Hematopoietic multipotent progenitor cell treated with erythropoietin and hydrocortisone succinate and interleukin-3 and kit ligand, for 17 days (in vitro differentiated cells): ENCODE measurements at regions not wholly inside any gene's neighbourhood (a gene's known extent, or its start where the extent isn't known, plus 50 kb on each side); places are given as distances from the start of the nearest gene placed in this dataset.
"Not testable (repeated sequence)": the region's sequence is repeated elsewhere in the genome, so short reads cannot be mapped to it uniquely, and the experiment has no call there.

Experiments
- DNase-seq: peaks from one replicate; pipeline ENCODE4 v3.0.0-alpha.2; 2015; ENCODE audit warnings: low spot score

- DNase-seq = no peak
These were observed 89.1 kb downstream of the RHOU start for GRCh38 chr1:228824366-228824765.

GRCh38 chr1:228825041-228825440 is 89.8 kb downstream of the RHOU start:
- DNase-seq = no peak

GRCh38 chr1:228825840-228826484 is 90.7 kb downstream of the RHOU start:
- no peak for DNase-seq

- no peak for DNase-seq
These were observed 91.7 kb downstream of the RHOU start for GRCh38 chr1:228827019-228827418.

- no peak for DNase-seq
These were observed 92.9 kb downstream of the RHOU start for GRCh38 chr1:228828151-228828550.

- no peak for DNase-seq
These were observed 95.1 kb downstream of the RHOU start for GRCh38 chr1:228830185-228830953.

GRCh38 chr1:228830954-228831481 is 95.7 kb downstream of the RHOU start:
- DNase-seq = no peak

GRCh38 chr1:228833911-228834688 is 98.8 kb downstream of the RHOU start:
- DNase-seq = no peak

- no peak for DNase-seq
These were observed 100.2 kb downstream of the RHOU start for GRCh38 chr1:228835456-228835855.

GRCh38 chr1:228835911-228836310 is 100.6 kb downstream of the RHOU start:
- no peak for DNase-seq

- DNase-seq = no peak
These were observed 101.1 kb downstream of the RHOU start for GRCh38 chr1:228836427-228836826.

- no peak for DNase-seq
These were observed 101.8 kb downstream of the RHOU start for GRCh38 chr1:228837032-228837431.

- no peak for DNase-seq
These were observed 102.8 kb downstream of the RHOU start for GRCh38 chr1:228837817-228838716.

- DNase-seq = no peak
These were observed 103.6 kb downstream of the RHOU start for GRCh38 chr1:228838717-228839500.

- DNase-seq = no peak
These were observed 104.4 kb downstream of the RHOU start for GRCh38 chr1:228839656-228840055.

- no peak for DNase-seq
These were observed 106.4 kb downstream of the RHOU start for GRCh38 chr1:228841632-228842031.

- DNase-seq = no peak
These were observed 107.0 kb downstream of the RHOU start for GRCh38 chr1:228842094-228842775.

GRCh38 chr1:228845101-228845500 is 109.8 kb downstream of the RHOU start:
- DNase-seq = no peak

- no peak for DNase-seq
These were observed 111.7 kb downstream of the RHOU start for GRCh38 chr1:228846952-228847351.

GRCh38 chr1:228847451-228847850 is 112.2 kb downstream of the RHOU start:
- DNase-seq = not testable (repeated sequence)
